Activated CD4-positive, alpha-beta T cell treated with anti-CD3 and anti-CD28 coated beads for 36 hours (primary cell): ENCODE measurements at regions not wholly inside any gene's neighbourhood (a gene's known extent, or its start where the extent isn't known, plus 50 kb on each side); places are given as distances from the start of the nearest gene placed in this dataset.

Experiments used
- ATAC-seq: fragments of 200-7000 bp; cut with Tn5 transposase; one replicate; pipeline ENCODE4 v1.10.0; 2021; ENCODE audit warnings: mild to moderate bottlenecking, moderate library complexity
- CTCF ChIA-PET: fragments of 350-600 bp; sonication (Branson Sonifier 250); formaldehyde crosslinking; loops from one replicate; lab custom pipeline; 2021; ENCODE audit warnings: antibody characterized with exemption; lab: Charles Lee
- POLR2A ChIA-PET: fragments of 350-600 bp; sonication (Branson Sonifier 250); formaldehyde crosslinking; loops from one replicate; lab custom pipeline; 2021; ENCODE audit warnings: antibody characterized with exemption, inconsistent platforms; lab: Charles Lee
- DNase-seq: peaks from one replicate; pipeline ENCODE4 v3.0.0-alpha.2; 2020
- H3K27ac Mint-ChIP-seq: one replicate; pipeline ENCODE4 v1.8.0; 2021; ENCODE audit warnings: mixed read lengths
- H3K27me3 Mint-ChIP-seq: one replicate; pipeline ENCODE4 v1.8.0; 2021; ENCODE audit warnings: mixed read lengths
- H3K36me3 Mint-ChIP-seq: one replicate; pipeline ENCODE4 v1.8.0; 2021; ENCODE audit warnings: low read depth, mixed read lengths
- H3K4me1 Mint-ChIP-seq: one replicate; pipeline ENCODE4 v1.8.0; 2021; ENCODE audit warnings: mixed read lengths
- H3K4me3 Mint-ChIP-seq: one replicate; pipeline ENCODE4 v1.8.0; 2021; ENCODE audit warnings: mild to moderate bottlenecking, moderate library complexity, mixed read lengths
- H3K9me3 Mint-ChIP-seq: one replicate; pipeline ENCODE4 v1.8.0; 2021; ENCODE audit warnings: low read depth, mixed read lengths
- intact Hi-C, 2 experiments: fragments of 100-400 bp; cut with DNase I in 1 of 2; cut with micrococcal nuclease in 1 of 2; formaldehyde crosslinking; loops; one replicate each; pipeline versions ENCODE4 v1.14.2 to v1.15.1; 2022 to 2024; cut with DNase I, micrococcal nuclease

DNA sequence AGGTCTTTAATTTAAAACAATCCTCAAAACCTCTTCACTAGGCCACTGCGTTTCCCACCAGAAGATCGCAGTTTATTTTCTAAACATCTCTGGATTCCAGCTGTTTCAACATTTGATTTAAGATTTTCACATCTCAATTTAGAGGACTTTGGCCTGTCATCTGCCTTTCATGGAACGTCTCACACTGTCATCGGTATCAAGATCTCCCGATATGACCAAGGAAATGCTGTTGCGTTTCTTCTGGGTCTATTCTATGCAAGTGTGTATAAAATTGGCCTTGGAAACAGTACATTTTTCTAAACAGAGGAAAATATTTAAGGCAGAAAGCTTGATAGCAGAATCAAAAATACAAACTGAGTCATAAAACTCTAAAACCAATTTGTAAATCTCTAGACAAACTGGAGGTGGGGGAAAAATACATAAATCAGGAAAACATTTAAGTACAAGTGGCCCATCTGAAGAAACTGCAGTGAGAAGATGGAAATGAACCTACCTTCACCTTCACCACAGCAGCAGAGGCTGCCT lies 53.6 kb upstream of the SIMC1 start:
- ATAC-seq = no peak
- POLR2A ChIA-PET = no interaction called here
- no peaks in the 10 kb centered on the region for H3K4me1 Mint-ChIP-seq
- peaks cover 13% of the 10 kb centered on the region for H3K27me3 Mint-ChIP-seq
- CTCF ChIA-PET = no interaction called here
- no peaks in the 10 kb centered on the region for H3K36me3 Mint-ChIP-seq
- H3K9me3 Mint-ChIP-seq = no peaks in the 10 kb centered on the region
- intact Hi-C loops = no loop called here
- no peak overlapping the region for H3K4me3 Mint-ChIP-seq
- no peak overlapping the region for H3K27ac Mint-ChIP-seq
- no peak for DNase-seq

DNA sequence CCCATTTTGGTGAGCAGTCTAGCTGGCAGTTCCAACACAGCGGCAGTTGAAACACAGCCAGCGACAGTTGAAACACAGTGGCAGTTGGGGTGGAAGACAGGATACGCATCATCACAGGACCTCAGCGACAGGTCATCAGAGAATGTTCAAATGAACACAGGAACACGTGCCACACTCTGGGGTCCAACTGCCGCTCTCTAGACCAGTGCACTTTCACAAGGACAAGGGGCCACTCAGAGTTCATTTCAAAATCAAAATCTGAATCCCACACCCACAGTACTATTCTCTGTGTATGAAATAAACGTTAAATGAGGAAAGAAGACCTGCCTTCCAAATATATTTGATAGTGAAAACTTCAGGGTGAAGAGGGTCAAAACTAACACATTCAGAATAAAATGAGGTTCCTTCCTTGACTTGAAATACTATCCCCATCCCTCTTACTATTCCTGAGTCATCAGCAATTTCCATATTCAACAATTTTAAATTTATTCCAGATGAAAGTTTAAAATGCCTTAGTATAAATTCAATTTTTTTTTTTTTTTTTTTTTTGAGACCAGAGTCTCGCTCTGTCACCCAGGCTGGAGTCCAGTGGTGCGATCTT lies 53.0 kb upstream of the SIMC1 start:
- no peak for ATAC-seq
- POLR2A ChIA-PET = no interaction called here
- peaks cover 9% of the 10 kb centered on the region for H3K27me3 Mint-ChIP-seq
- CTCF ChIA-PET = interaction anchor here (0.6 kb wide), 1 partner anchor 421 kb away, joined by 3 read pairs; no protein-coding TSS in a partner anchor
- no peaks in the 10 kb centered on the region for H3K9me3 Mint-ChIP-seq
- intact Hi-C loops = no loop called here
- DNase-seq = no peak
- no peak overlapping the region for H3K27ac Mint-ChIP-seq
- no peak overlapping the region for H3K4me3 Mint-ChIP-seq
- H3K36me3 Mint-ChIP-seq = no peaks in the 10 kb centered on the region
- H3K4me1 Mint-ChIP-seq = no peaks in the 10 kb centered on the region

DNA sequence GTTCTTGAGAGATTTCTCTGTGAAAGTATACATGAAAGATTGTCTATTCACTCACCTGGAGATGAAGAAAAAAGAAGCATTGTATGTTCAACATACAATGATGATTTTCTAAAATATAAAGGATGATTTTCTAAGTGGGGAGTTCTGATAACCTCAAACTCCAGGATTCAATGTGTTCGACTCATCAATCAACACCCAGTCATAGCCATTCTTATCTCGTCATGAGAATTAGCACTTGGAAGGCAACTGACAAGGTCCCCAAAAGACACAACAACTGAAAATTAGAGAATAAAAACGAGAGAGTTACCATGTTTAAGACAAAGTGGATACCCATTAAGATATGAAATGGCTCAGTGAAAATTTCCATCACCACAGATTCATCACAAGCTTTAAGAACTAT lies 52.1 kb upstream of the SIMC1 start:
- CTCF ChIA-PET = interaction anchor here (0.6 kb wide), 1 partner anchor 422 kb away, joined by 3 read pairs; no protein-coding TSS in a partner anchor
- intact Hi-C loops = no loop called here
- POLR2A ChIA-PET = no interaction called here

DNA sequence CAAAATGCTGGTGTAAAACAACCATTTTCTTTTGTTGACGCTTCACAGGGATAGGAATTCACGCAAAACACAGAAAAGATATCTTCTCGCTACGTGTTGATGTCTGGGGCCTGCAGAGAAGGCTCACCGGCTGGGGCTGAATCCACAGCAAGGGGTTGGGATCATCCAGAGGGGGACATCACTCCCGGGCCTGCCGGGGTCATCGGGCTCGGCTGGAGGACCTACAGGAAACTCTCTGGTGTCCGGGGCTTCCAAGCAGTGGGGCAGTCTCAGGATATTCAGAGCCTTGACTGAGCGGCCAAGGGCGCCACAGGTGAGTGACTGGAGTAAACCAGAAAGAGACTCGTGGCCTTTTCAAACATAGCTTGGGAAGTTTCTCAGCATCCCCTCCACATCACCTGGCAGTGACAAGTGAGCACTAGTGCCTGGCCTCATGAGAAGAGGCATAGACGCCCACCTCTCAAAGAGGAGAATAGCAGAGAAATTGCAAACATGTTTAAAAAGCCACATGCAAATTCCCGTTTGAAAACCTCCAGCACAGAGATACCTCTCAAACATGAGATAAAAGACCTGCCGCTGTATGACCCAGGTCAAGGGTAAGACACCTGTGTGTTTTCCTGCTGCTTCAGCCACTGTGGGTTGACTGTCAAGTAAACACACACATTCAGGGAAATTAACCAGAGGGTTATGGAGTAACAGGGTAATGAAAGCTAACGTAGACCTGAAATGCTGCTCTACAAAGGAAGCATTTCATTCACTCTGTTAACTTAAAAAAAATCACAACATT lies 50.8 kb upstream of the SIMC1 start:
- H3K36me3 Mint-ChIP-seq = no peaks in the 10 kb centered on the region
- H3K27ac Mint-ChIP-seq = no peak overlapping the region
- no peak for ATAC-seq
- DNase-seq = no peak
- H3K9me3 Mint-ChIP-seq = no peaks in the 10 kb centered on the region
- ChIA-PET CTCF (no interaction called here), POLR2A (no interaction called here)
- no peak overlapping the region for H3K4me3 Mint-ChIP-seq
- H3K4me1 Mint-ChIP-seq = no peaks in the 10 kb centered on the region
- intact Hi-C loops = no loop called here
- peaks cover 3% of the 10 kb centered on the region for H3K27me3 Mint-ChIP-seq

More for the DNA sequence above, 52.1 kb upstream of the SIMC1 start:
- Mint-ChIP-seq H3K36me3 (no peaks in the 10 kb centered on the region), H3K4me1 (no peaks in the 10 kb centered on the region), H3K4me3 (no peak overlapping the region), H3K27me3 (peaks cover 9% of the 10 kb centered on the region), H3K27ac (no peak overlapping the region), H3K9me3 (no peaks in the 10 kb centered on the region)
- no peak for ATAC-seq
- DNase-seq = no peak

DNA sequence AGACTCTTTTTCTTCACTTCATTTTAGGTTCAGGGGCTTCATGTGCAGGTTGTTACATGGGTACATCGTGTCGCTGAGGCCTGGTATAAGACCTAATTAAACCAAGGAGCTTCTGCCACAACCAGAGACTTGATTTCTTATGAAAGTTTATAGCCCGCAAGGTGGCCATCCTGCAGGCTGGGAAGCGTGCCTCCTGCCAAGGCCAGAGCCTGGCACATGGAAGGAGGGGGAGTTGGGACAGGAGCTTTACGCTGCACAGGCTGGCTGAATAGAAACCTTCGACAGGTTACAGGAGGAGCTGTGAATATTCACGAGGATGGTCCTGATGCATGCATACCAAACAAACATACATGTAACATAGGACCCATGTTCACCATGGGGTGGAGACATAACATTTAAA lies 50.1 kb upstream of the SIMC1 start:
- ChIA-PET POLR2A (no interaction called here), CTCF (no interaction called here)
- Mint-ChIP-seq H3K27ac (no peak overlapping the region), H3K36me3 (no peaks in the 10 kb centered on the region), H3K27me3 (peaks cover 3% of the 10 kb centered on the region), H3K9me3 (no peaks in the 10 kb centered on the region), H3K4me1 (no peaks in the 10 kb centered on the region), H3K4me3 (no peak overlapping the region)
- intact Hi-C loops = no loop called here
- DNase-seq = no peak
- no peak for ATAC-seq
